Trophoblast cell (in vitro differentiated cells and primary cell): ENCODE measurements at regions not wholly inside any gene's neighbourhood (a gene's known extent, or its start where the extent isn't known, plus 50 kb on each side); places are given as distances from the start of the nearest gene placed in this dataset.

Source experiments
- DNase-seq, 2 donors: peaks; one replicate each; pipeline ENCODE4 v3.0.0-alpha.2; 2016
- H2AFZ ChIP-seq: 2 replicates; pipeline ENCODE4 v1.6.1; 2013; ENCODE audit warnings: low read length, moderate library complexity, mild to moderate bottlenecking; ENCODE audit not compliant: insufficient read depth, poor library complexity
- H2AK5ac ChIP-seq: 2 replicates; pipeline ENCODE4 v1.6.1; 2013; ENCODE audit warnings: mild to moderate bottlenecking, low read length
- H2BK120ac ChIP-seq: 2 replicates; pipeline ENCODE4 v1.6.1; 2013; ENCODE audit warnings: low read length, mild to moderate bottlenecking, moderate library complexity; ENCODE audit not compliant: insufficient read depth, poor library complexity
- H2BK12ac ChIP-seq: 2 replicates; pipeline ENCODE4 v1.6.1; 2013; ENCODE audit warnings: mild to moderate bottlenecking, low read length, moderate library complexity
- H2BK5ac ChIP-seq: 2 replicates; pipeline ENCODE4 v1.6.1; 2013; ENCODE audit warnings: low read length, low read depth, moderate library complexity, mild to moderate bottlenecking; ENCODE audit not compliant: poor library complexity
- H3K14ac ChIP-seq: 2 replicates; pipeline ENCODE4 v1.6.1; 2013; ENCODE audit warnings: mild to moderate bottlenecking, low read length
- H3K18ac ChIP-seq: 2 replicates; pipeline ENCODE4 v1.6.1; 2013; ENCODE audit warnings: mild to moderate bottlenecking, low read length
- H3K23ac ChIP-seq: 2 replicates; pipeline ENCODE4 v1.6.1; 2013; ENCODE audit warnings: low read length
- H3K27ac ChIP-seq: 2 replicates; pipeline ENCODE4 v1.5.1; 2013; ENCODE audit warnings: low read depth, mild to moderate bottlenecking, inconsistent platforms, low read length, moderate library complexity
- H3K27me3 ChIP-seq: 2 replicates; pipeline ENCODE4 v1.6.1; 2013; ENCODE audit warnings: inconsistent platforms, mild to moderate bottlenecking, low read length, moderate library complexity; ENCODE audit not compliant: insufficient read depth
- H3K36me3 ChIP-seq, 2 experiments: 1 replicate in 1 of 2; 2 replicates in 1 of 2; pipeline ENCODE4 v1.6.1; 2013; ENCODE audit warnings: low read length in 2 of 2, mild to moderate bottlenecking in 2 of 2, moderate library complexity in 1 of 2; ENCODE audit not compliant: insufficient read depth in 2 of 2, control insufficient read depth in 1 of 2
- H3K4ac ChIP-seq: 2 replicates; pipeline ENCODE4 v1.6.1; 2013; ENCODE audit warnings: low read depth, mild to moderate bottlenecking, low read length, moderate library complexity
- H3K4me1 ChIP-seq, 2 experiments: 1 replicate in 1 of 2; 2 replicates in 1 of 2; pipeline ENCODE4 v1.6.1; 2013; ENCODE audit warnings: low read length in 2 of 2, mild to moderate bottlenecking in 2 of 2, moderate library complexity in 1 of 2; ENCODE audit not compliant: insufficient read depth in 2 of 2, control insufficient read depth in 1 of 2
- H3K4me2 ChIP-seq: 2 replicates; pipeline ENCODE4 v1.6.1; 2013; ENCODE audit warnings: inconsistent platforms, mild to moderate bottlenecking, low read length, moderate library complexity
- H3K4me3 ChIP-seq: 2 replicates; pipeline ENCODE4 v1.5.1; 2013; ENCODE audit warnings: mild to moderate bottlenecking, low read depth, low read length, inconsistent platforms
- H3K79me1 ChIP-seq: one replicate; pipeline ENCODE4 v1.6.1; 2013; ENCODE audit warnings: low read length
- H3K79me2 ChIP-seq: 2 replicates; pipeline ENCODE4 v1.6.1; 2013; ENCODE audit warnings: low read length, mild to moderate bottlenecking; ENCODE audit not compliant: control insufficient read depth, insufficient read depth, poor library complexity
- H3K9ac ChIP-seq: 2 replicates; pipeline ENCODE4 v1.6.1; 2013; ENCODE audit warnings: mild to moderate bottlenecking, low read length
- H3K9me3 ChIP-seq: 2 replicates; pipeline ENCODE4 v1.6.1; 2013; ENCODE audit warnings: low read depth, mild to moderate bottlenecking, control low read depth, inconsistent platforms, low read length; ENCODE audit not compliant: insufficient read depth
- H4K12ac ChIP-seq: 2 replicates; pipeline ENCODE4 v1.6.1; 2013; ENCODE audit warnings: low read depth, mild to moderate bottlenecking, low read length, moderate library complexity
- H4K8ac ChIP-seq: 2 replicates; pipeline ENCODE4 v1.6.1; 2013; ENCODE audit warnings: low read depth, mild to moderate bottlenecking, low read length, moderate library complexity
- H4K91ac ChIP-seq: one replicate; pipeline ENCODE4 v1.6.1; 2013; ENCODE audit warnings: low read depth, mild to moderate bottlenecking, low read length, moderate library complexity
- WGBS: extraction: QIAGEN DNeasy Blood & Tissue Kit; methylation state at CpG from one replicate; pipeline ENCODE4 v1.1.7; 2013; ENCODE audit warnings: missing lambda C conversion rate; ENCODE audit not compliant: insufficient read length, insufficient coverage; ENCODE audit errors: extremely low coverage; 5-methylcytosine and 5-hydroxymethylcytosine counted together

DNA sequence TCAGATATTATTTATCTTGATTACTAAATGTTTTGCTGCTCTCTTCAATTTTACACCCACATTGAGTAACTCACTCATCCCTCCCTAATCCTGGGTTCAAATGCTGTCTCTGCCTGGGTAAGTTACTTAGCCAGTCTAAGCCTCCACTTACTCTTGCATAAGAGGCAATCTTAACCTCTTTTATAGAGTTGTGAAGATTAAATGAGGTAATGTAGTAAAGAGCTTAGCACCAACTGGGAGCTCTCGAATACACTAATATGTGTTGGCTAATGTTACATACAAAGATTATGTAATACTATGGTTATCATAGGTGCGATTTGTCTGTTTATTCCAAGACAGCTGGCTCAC lies 134.4 kb upstream of the STMND1 start:
- no peaks in the 10 kb centered on the region for H3K36me3 ChIP-seq
- H3K14ac ChIP-seq = no peak overlapping the region
- H2BK12ac ChIP-seq = no peak overlapping the region
- no peak overlapping the region for H3K4me2 ChIP-seq
- H3K79me1 ChIP-seq = no peaks in the 10 kb centered on the region
- no peak overlapping the region for H2BK5ac ChIP-seq
- no peak overlapping the region for H2AK5ac ChIP-seq
- H3K27me3 ChIP-seq = no peaks in the 10 kb centered on the region
- WGBS = no CpG with 5 or more reads among the region's 2 CpGs
- no peaks in the 10 kb centered on the region for H3K9me3 ChIP-seq
- no peak overlapping the region for H4K12ac ChIP-seq
- no peak overlapping the region for H2AFZ ChIP-seq
- peaks cover 0 to 4% of the 10 kb centered on the region in 2 experiments for H3K4me1 ChIP-seq
- no peak overlapping the region for H4K8ac ChIP-seq
- H3K9ac ChIP-seq = no peak overlapping the region
- H3K4me3 ChIP-seq = no peak overlapping the region
- H3K18ac ChIP-seq = no peak overlapping the region
- H2BK120ac ChIP-seq = no peak overlapping the region
- no peak for DNase-seq
- no peak overlapping the region for H3K27ac ChIP-seq
- H3K23ac ChIP-seq = no peak overlapping the region
- no peaks in the 10 kb centered on the region for H3K79me2 ChIP-seq
- no peak overlapping the region for H3K4ac ChIP-seq
- no peak overlapping the region for H4K91ac ChIP-seq

DNA sequence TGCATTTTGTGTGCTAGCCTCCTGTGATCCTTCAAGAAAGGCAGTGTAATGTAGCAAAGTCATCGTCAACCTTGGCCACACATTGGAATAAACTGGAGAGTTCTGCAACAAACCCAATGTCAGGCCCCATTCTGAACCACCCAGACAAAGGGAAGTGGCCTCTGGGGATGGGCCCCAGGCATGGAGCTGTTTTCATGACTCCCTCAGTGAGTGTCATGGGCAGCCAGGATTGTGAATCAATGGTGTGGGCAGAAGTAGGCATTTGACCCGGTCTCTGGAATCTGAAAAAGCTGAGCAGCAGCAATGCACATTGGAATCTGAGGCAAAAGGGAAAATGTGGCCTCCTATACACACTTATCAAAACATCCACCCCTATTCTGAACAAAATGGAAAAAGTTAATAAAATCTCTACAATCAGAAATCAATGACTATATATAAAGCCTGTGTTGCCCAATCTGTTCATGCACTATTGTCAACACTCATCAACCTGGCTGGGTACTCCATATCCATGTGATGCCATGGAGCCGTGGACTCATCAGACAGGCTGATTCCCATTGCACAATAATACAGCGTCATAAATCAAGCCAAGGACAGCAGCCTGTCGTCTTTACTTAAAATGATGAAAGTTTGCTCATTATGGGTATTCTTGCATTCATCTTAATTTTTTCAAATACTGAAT lies 134.9 kb upstream of the STMND1 start:
- no peak overlapping the region for H4K91ac ChIP-seq
- no peak overlapping the region for H3K4ac ChIP-seq
- H2AK5ac ChIP-seq = no peak overlapping the region
- no peaks in the 10 kb centered on the region for H3K9me3 ChIP-seq
- no peak overlapping the region for H3K14ac ChIP-seq
- no peak overlapping the region for H3K18ac ChIP-seq
- no peak overlapping the region for H3K27ac ChIP-seq
- H3K79me1 ChIP-seq = no peaks in the 10 kb centered on the region
- H4K8ac ChIP-seq = no peak overlapping the region
- no peak overlapping the region for H2BK5ac ChIP-seq
- no peak overlapping the region for H3K23ac ChIP-seq
- no peak overlapping the region for H4K12ac ChIP-seq
- no peaks in the 10 kb centered on the region for H3K27me3 ChIP-seq
- no peak overlapping the region for H2AFZ ChIP-seq
- H2BK12ac ChIP-seq = no peak overlapping the region
- no peaks in the 10 kb centered on the region for H3K79me2 ChIP-seq
- no CpG with 5 or more reads among the region's 5 CpGs for WGBS
- no peaks in the 10 kb centered on the region for H3K36me3 ChIP-seq
- H2BK120ac ChIP-seq = no peak overlapping the region
- peaks cover 0 to 4% of the 10 kb centered on the region in 2 experiments for H3K4me1 ChIP-seq
- peak in 1 of 2 donors; percentile 16 for DNase-seq
- H3K4me3 ChIP-seq = no peak overlapping the region
- no peak overlapping the region for H3K4me2 ChIP-seq
- no peak overlapping the region for H3K9ac ChIP-seq

DNA sequence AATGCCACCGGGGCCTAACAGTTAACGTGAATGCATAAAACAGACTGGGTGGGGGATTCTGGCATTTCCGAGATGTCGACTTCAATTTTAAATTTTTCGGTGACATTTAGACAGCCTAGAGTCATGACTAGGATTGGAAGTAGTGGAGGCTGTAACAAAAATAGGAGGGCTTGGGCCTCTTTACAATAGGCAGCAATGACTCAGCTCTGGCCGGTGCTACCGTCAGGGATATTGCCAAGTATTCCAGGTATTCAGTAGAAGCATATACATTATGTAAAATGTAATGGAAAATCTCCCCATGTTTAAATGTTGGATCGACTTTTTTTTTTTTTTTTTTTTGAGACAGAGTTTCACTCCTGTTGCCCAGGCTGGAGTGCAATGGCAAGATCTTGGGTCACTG lies 136.2 kb upstream of the STMND1 start:
- Histone ChIP-seq H2BK5ac (no peak overlapping the region), H3K4me1 (peaks cover 0 to 4% of the 10 kb centered on the region in 2 experiments), H3K14ac (no peak overlapping the region), H3K23ac (no peak overlapping the region), H3K4me3 (no peak overlapping the region), H4K12ac (no peak overlapping the region), H3K9me3 (no peaks in the 10 kb centered on the region), H3K36me3 (no peaks in the 10 kb centered on the region), H2AK5ac (no peak overlapping the region), H3K27ac (no peak overlapping the region), H4K8ac (no peak overlapping the region), H3K79me1 (no peaks in the 10 kb centered on the region), H3K4me2 (no peak overlapping the region), H3K18ac (no peak overlapping the region), H3K27me3 (no peaks in the 10 kb centered on the region), H3K79me2 (no peaks in the 10 kb centered on the region), H2BK120ac (no peak overlapping the region), H2AFZ (no peak overlapping the region), H4K91ac (no peak overlapping the region), H3K4ac (no peak overlapping the region), H2BK12ac (no peak overlapping the region), H3K9ac (no peak overlapping the region)
- DNase-seq = peak; percentile 19 to 29
- WGBS = no CpG with 5 or more reads among the region's 8 CpGs

DNA sequence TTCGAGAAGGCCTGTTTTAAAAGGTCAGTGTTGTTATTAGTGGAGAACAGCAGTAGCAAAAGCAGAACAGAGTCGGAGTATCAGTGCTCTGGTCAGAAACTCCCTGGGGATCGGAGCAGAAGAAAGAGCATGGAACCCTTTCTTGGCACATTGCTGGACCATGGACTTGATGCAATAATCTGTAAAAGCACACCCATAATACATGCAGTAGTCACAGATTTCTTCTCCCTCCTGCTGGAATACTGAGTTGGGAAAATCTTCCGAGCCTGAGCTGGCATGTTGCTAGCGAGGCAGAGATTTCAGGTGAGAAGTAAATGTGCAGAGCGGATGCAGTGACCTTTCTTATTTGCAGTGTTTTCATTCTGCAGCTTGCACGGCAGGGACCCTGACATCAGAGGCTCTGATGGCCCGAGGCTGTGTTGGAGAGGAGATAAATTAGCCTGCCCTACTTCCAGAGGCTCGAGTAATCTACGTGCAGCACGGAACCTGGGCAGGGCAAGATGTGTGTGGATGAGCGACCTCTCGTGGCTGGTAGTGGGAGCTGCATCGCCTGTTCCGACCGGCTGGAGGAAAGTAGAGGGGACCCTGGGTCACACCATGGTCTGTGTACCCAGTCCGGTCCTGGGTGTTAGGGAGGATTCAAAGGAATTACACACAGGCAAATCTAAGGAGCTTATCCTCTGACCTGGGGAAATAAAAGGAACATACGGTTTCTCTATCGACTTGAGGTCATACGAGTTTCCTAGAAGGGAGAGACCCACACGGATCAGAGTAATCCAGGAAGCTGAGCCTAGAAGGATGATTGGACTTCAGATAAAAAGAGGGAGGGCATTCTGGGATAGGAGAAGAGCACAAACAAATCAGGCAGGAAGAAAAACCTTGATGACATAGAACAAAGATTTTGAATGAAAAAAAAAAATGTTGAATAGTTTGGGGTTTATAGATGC lies 137.0 kb upstream of the STMND1 start:
- peak overlapping the region; percentile 38 for H3K4me2 ChIP-seq
- no peak overlapping the region for H3K14ac ChIP-seq
- H2BK12ac ChIP-seq = no peak overlapping the region
- H2AK5ac ChIP-seq = no peak overlapping the region
- no peak overlapping the region for H2BK5ac ChIP-seq
- no peaks in the 10 kb centered on the region for H3K79me1 ChIP-seq
- H3K18ac ChIP-seq = no peak overlapping the region
- H3K27me3 ChIP-seq = no peaks in the 10 kb centered on the region
- H2BK120ac ChIP-seq = no peak overlapping the region
- H3K9ac ChIP-seq = no peak overlapping the region
- H4K8ac ChIP-seq = no peak overlapping the region
- no peak overlapping the region for H3K23ac ChIP-seq
- DNase-seq = peak; percentile 62 to 73
- H3K9me3 ChIP-seq = no peaks in the 10 kb centered on the region
- WGBS = no CpG with 5 or more reads among the region's 21 CpGs
- H2AFZ ChIP-seq = no peak overlapping the region
- H4K12ac ChIP-seq = no peak overlapping the region
- H3K4me1 ChIP-seq = peaks cover 0 to 4% of the 10 kb centered on the region in 2 experiments
- no peak overlapping the region for H3K27ac ChIP-seq
- H3K36me3 ChIP-seq = no peaks in the 10 kb centered on the region
- no peak overlapping the region for H4K91ac ChIP-seq
- H3K79me2 ChIP-seq = no peaks in the 10 kb centered on the region
- H3K4me3 ChIP-seq = no peak overlapping the region
- H3K4ac ChIP-seq = no peak overlapping the region
